ENCODE measurements at regions not wholly inside any gene's neighbourhood (a gene's known extent, or its start where the extent isn't known, plus 50 kb on each side); places are given as distances from the start of the nearest gene placed in this dataset.

DNA sequence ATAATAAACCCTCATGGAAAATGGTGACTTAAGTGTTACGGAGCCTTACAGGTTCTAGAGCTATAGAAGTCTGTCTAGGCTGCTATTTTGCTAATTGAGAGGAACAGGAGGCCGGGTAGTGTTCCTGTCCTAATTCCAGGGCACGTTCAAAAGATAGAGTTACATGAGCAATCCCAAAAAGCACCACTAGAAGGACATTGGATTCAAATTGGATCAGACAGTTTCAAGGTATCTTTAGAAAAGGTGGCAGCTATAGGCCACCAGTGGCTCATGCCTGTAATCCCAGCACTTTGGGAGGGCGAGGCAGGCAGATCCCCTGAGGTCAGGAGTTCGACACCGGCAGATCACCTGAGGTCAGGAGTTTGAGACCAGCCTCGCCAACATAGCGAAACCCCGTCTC, 458.8 kb downstream of the TMEM232 start:
- TF ChIP-seq, protein P1, sequence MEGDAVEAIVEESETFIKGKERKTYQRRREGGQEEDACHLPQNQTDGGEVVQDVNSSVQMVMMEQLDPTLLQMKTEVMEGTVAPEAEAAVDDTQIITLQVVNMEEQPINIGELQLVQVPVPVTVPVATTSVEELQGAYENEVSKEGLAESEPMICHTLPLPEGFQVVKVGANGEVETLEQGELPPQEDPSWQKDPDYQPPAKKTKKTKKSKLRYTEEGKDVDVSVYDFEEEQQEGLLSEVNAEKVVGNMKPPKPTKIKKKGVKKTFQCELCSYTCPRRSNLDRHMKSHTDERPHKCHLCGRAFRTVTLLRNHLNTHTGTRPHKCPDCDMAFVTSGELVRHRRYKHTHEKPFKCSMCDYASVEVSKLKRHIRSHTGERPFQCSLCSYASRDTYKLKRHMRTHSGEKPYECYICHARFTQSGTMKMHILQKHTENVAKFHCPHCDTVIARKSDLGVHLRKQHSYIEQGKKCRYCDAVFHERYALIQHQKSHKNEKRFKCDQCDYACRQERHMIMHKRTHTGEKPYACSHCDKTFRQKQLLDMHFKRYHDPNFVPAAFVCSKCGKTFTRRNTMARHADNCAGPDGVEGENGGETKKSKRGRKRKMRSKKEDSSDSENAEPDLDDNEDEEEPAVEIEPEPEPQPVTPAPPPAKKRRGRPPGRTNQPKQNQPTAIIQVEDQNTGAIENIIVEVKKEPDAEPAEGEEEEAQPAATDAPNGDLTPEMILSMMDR (IDR thresholded peaks at IDR 0.05), result no peak
- TF ChIP-seq POLR2A (IDR thresholded peaks at IDR 0.05), result no peak
